Upper lobe of left lung (tissue), 6 donors: ENCODE measurements at regions not wholly inside any gene's neighbourhood (a gene's known extent, or its start where the extent isn't known, plus 50 kb on each side); places are given as distances from the start of the nearest gene placed in this dataset.

Source experiments
- ATAC-seq, 2 donors: fragments of 200-7000 bp; cut with Tn5 transposase; one replicate each; pipeline ENCODE4 v1.9.1; 2022; ENCODE audit warnings: mild to moderate bottlenecking in 2 of 2, moderate library complexity in 2 of 2; ENCODE audit not compliant: low FRiP score in 2 of 2
- DNase-seq, 2 donors: peaks; one replicate each; pipeline ENCODE4 v3.0.0-alpha.2; 2019 to 2020
- H3K27ac ChIP-seq, 4 donors: fragments of 200-600 bp; sonication (generic); one replicate each; pipeline ENCODE4 v1.5.1; 2016 to 2019
- H3K27me3 ChIP-seq, 4 donors: fragments of 200-600 bp; sonication (generic); one replicate each; pipeline ENCODE4 v1.5.1; 2017 to 2019
- H3K36me3 ChIP-seq, 4 donors: fragments of 200-600 bp; sonication (generic); one replicate each; pipeline ENCODE4 v1.5.1; 2016 to 2019
- H3K4me1 ChIP-seq, 4 donors: fragments of 200-600 bp; sonication (generic); one replicate each; pipeline ENCODE4 v1.5.1; 2018 to 2019
- H3K4me3 ChIP-seq, 4 donors: fragments of 200-600 bp; sonication (generic); one replicate each; pipeline ENCODE4 v1.5.1; 2017 to 2019; ENCODE audit warnings: mild to moderate bottlenecking in 2 of 4, moderate library complexity in 1 of 4
- H3K9me3 ChIP-seq, 4 donors: fragments of 200-600 bp; sonication (generic); one replicate each; pipeline ENCODE4 v1.5.1; 2018 to 2019
- EP300 ChIP-seq, 4 donors: sonication (generic); formaldehyde crosslinking; IDR thresholded peaks; one replicate each; pipeline ENCODE4 v1.5.1; 2017; ENCODE audit warnings: antibody characterized with exemption in 4 of 4, control low read depth in 2 of 4
- POLR2A ChIP-seq, 4 donors: fragments of 450-650 bp; IDR thresholded peaks; one replicate each; pipeline ENCODE4 v1.5.1; 2016 to 2017; ENCODE audit warnings: antibody characterized with exemption in 4 of 4, mild to moderate bottlenecking in 2 of 4
- POLR2AphosphoS5 ChIP-seq, 2 donors: sonication (generic); formaldehyde crosslinking; IDR thresholded peaks; one replicate each; pipeline ENCODE4 v1.5.1; 2017; ENCODE audit warnings: antibody characterized with exemption in 2 of 2
- WGBS, 2 donors: methylation state at CpG; one replicate each; pipeline ENCODE4 v1.1.5; 2017 to 2018; 5-methylcytosine and 5-hydroxymethylcytosine counted together
- TF ChIP-seq, protein P1 (sequence below), 6 experiments: fragments of 450-650 bp in 4 of 6; fragments of 200-600 bp in 2 of 6; sonication (generic) in 2 of 6; IDR thresholded peaks; one replicate each; pipeline ENCODE4 v1.5.1; 2016 to 2019; ENCODE audit warnings: antibody characterized with exemption in 6 of 6
- donor health status: DM: no; HTN: no; CAD: no; lungs with moderate emphysema.
- donor health status: DM: no; HTN: yes; CAD: no; lungs with severe emphysema.

DNA sequence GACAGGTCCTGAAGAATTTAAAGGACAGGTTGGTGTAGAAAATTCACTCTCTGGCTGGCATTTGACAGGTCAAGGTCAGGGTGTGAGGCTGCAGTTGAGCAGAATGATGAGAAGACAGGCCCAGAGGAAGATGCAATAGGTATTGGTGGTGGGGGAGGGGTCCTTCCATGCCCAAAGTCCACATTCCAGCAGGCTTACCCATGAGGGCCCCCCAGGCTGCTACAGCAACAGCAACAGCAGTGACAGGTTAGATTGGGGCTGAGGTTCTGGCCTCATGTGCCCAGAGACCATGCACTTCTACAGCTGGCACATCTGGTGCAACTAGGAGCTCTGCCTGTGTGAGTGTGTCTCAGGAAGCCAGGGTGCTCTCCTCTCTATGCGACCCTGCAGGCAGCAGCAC, 223.5 kb upstream of the GHITM start:
- Histone ChIP-seq H3K4me1 (no peaks in the 10 kb centered on the region), H3K27ac (no peak overlapping the region), H3K9me3 (no peaks in the 10 kb centered on the region), H3K4me3 (no peak overlapping the region), H3K27me3 (no peaks in the 10 kb centered on the region), H3K36me3 (no peaks in the 10 kb centered on the region)
- TF ChIP-seq EP300 (IDR thresholded peaks at IDR 0.05), result no peak
- no peak for TF ChIP-seq POLR2A (IDR thresholded peaks at IDR 0.05)
- DNase-seq (no peak), ATAC-seq (no peak)
- 43 to 45% methylated on average over 1 of the region's 1 CpG for WGBS, 2 donors

- H3K4me1 ChIP-seq, result no peaks in the 10 kb centered on the region
- no peak overlapping the region for H3K27ac ChIP-seq
- peak in 1 of 2 donors; percentile 77 for ATAC-seq
- no peaks in the 10 kb centered on the region for H3K36me3 ChIP-seq
- H3K4me3 ChIP-seq, result no peak overlapping the region
- no peaks in the 10 kb centered on the region for H3K27me3 ChIP-seq
- H3K9me3 ChIP-seq, result no peaks in the 10 kb centered on the region
- WGBS, 2 donors, result 40 to 70% methylated on average over 16 to 17 of the region's 17 CpGs
- DNase-seq, result no peak
- TF ChIP-seq POLR2AphosphoS5 (IDR thresholded peaks at IDR 0.05), result no peak
- TF ChIP-seq, protein P1, sequence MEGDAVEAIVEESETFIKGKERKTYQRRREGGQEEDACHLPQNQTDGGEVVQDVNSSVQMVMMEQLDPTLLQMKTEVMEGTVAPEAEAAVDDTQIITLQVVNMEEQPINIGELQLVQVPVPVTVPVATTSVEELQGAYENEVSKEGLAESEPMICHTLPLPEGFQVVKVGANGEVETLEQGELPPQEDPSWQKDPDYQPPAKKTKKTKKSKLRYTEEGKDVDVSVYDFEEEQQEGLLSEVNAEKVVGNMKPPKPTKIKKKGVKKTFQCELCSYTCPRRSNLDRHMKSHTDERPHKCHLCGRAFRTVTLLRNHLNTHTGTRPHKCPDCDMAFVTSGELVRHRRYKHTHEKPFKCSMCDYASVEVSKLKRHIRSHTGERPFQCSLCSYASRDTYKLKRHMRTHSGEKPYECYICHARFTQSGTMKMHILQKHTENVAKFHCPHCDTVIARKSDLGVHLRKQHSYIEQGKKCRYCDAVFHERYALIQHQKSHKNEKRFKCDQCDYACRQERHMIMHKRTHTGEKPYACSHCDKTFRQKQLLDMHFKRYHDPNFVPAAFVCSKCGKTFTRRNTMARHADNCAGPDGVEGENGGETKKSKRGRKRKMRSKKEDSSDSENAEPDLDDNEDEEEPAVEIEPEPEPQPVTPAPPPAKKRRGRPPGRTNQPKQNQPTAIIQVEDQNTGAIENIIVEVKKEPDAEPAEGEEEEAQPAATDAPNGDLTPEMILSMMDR (IDR thresholded peaks at IDR 0.05), result peak in 1 of 6 experiments; percentile 4
Measured at GRCh38 chr10:83917537-83918506, 221.5 kb upstream of the GHITM start.

- ATAC-seq, result no peak
- 86 to 100% methylated on average over 2 of the region's 2 CpGs for WGBS, 2 donors
Measured at GRCh38 chr10:83919187-83919586, 220.1 kb upstream of the GHITM start.

DNA sequence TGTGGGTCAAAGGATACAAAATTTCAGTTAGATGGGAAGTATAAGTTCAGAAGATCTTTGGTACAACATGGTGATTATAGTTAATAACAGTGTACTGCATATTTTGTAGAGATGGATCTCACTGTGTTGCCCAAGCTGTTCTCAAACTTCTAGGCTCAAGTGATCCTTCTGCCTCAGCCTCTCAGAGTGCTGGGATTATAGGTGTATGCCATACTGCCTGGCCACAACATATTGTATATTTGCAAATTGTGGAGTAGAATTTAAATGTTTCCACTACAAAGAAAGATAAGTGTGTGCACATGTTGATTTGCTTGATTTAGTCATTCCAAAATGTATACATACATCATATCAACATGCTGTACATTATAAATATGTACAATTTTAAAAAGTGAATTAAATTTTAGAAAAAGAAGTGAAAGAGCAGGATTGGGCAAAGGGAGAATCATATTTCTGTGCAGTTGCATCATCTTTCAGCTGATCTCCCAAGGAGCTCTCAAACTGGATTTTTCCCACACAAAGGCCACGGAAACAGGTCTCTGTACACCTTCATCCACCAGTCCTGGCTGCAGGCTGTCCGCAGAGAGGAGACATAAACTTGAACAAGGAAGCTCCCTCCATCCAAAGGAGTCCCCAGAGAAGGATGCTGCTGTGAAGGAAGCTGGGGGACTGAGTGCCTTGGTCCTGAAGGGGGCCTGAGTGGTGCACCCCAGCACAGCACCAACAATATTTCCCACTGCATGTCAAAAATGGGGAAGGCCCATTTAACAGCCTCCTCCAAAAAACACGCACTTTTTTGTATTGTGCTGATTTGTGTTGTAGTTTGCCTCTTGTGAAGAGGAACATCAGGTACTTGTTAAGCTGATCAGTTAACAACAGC, 217.1 kb upstream of the GHITM start:
- no peak for DNase-seq
- WGBS, 2 donors, result 86 to 88% methylated on average over 3 of the region's 3 CpGs

More at GRCh38 chr10:83919187-83919586, 220.1 kb upstream of the GHITM start:
- Histone ChIP-seq H3K27ac (no peak overlapping the region), H3K36me3 (no peaks in the 10 kb centered on the region), H3K4me3 (no peak overlapping the region), H3K9me3 (no peaks in the 10 kb centered on the region), H3K4me1 (no peaks in the 10 kb centered on the region), H3K27me3 (no peaks in the 10 kb centered on the region)
- TF ChIP-seq POLR2A (IDR thresholded peaks at IDR 0.05) (no peak), POLR2AphosphoS5 (IDR thresholded peaks at IDR 0.05) (no peak)
- no peak for DNase-seq

GRCh38 chr10:83925133-83925532, 214.2 kb upstream of the GHITM start:
- Histone ChIP-seq H3K36me3 (no peaks in the 10 kb centered on the region), H3K4me3 (no peak overlapping the region), H3K9me3 (no peaks in the 10 kb centered on the region), H3K27ac (no peak overlapping the region), H3K4me1 (no peaks in the 10 kb centered on the region), H3K27me3 (no peaks in the 10 kb centered on the region)
- no peak for ATAC-seq
- WGBS, 2 donors, result 42 to 45% methylated on average over 5 of the region's 5 CpGs
- TF ChIP-seq, protein P1 (IDR thresholded peaks at IDR 0.05), result no peak
- no peak for TF ChIP-seq POLR2AphosphoS5 (IDR thresholded peaks at IDR 0.05)
- TF ChIP-seq POLR2A (IDR thresholded peaks at IDR 0.05), result no peak
- no peak for TF ChIP-seq EP300 (IDR thresholded peaks at IDR 0.05)
- no peak for DNase-seq

More for the DNA sequence above, 217.1 kb upstream of the GHITM start:
- no peaks in the 10 kb centered on the region for H3K9me3 ChIP-seq
- no peak overlapping the region for H3K27ac ChIP-seq
- H3K27me3 ChIP-seq, result no peaks in the 10 kb centered on the region
- no peaks in the 10 kb centered on the region for H3K4me1 ChIP-seq
- H3K4me3 ChIP-seq, result no peak overlapping the region
- TF ChIP-seq POLR2AphosphoS5 (IDR thresholded peaks at IDR 0.05) (no peak), EP300 (IDR thresholded peaks at IDR 0.05) (no peak), POLR2A (IDR thresholded peaks at IDR 0.05) (no peak)
- TF ChIP-seq, protein P1 (IDR thresholded peaks at IDR 0.05), result no peak
- H3K36me3 ChIP-seq, result no peaks in the 10 kb centered on the region
- no peak for ATAC-seq
